HCEC 1CT (cell line): ENCODE measurements at regions not wholly inside any gene's neighbourhood (a gene's known extent, or its start where the extent isn't known, plus 50 kb on each side); places are given as distances from the start of the nearest gene placed in this dataset.

ENCODE experiments used
- DNase-seq: peaks from one replicate; pipeline ENCODE4 v3.0.0-alpha.2; 2017

GRCh38 chr12:127162902-127163301 lies 1104.1 kb upstream of the TMEM132C start:
- peak; percentile 84 for DNase-seq

- DNase-seq = peak; percentile 81
Measured at GRCh38 chr12:127165567-127166392, 1101.2 kb upstream of the TMEM132C start.

- DNase-seq = no peak
Measured at GRCh38 chr12:127169321-127170181, 1097.4 kb upstream of the TMEM132C start.

- DNase-seq = peak; percentile 34
Measured at GRCh38 chr12:127170226-127171180, 1096.5 kb upstream of the TMEM132C start.

- DNase-seq = peak; percentile 68
Measured at GRCh38 chr12:127172861-127173260, 1094.1 kb upstream of the TMEM132C start.

GRCh38 chr12:127173971-127174370 lies 1093.0 kb upstream of the TMEM132C start:
- peak; percentile 37 for DNase-seq

- DNase-seq = peak; percentile 74
Measured at GRCh38 chr12:127174881-127175280, 1092.1 kb upstream of the TMEM132C start.

- DNase-seq = no peak
Measured at GRCh38 chr12:127175361-127175760, 1091.6 kb upstream of the TMEM132C start.

- no peak for DNase-seq
Measured at GRCh38 chr12:127176804-127177203, 1090.2 kb upstream of the TMEM132C start.

GRCh38 chr12:127178052-127178451 lies 1088.9 kb upstream of the TMEM132C start:
- DNase-seq = no peak

GRCh38 chr12:127178463-127178862 lies 1088.5 kb upstream of the TMEM132C start:
- no peak for DNase-seq

- DNase-seq = no peak
Measured at GRCh38 chr12:127179176-127179575, 1087.8 kb upstream of the TMEM132C start.

GRCh38 chr12:127182018-127182417 lies 1085.0 kb upstream of the TMEM132C start:
- no peak for DNase-seq

GRCh38 chr12:127189992-127190391 lies 1077.0 kb upstream of the TMEM132C start:
- no peak for DNase-seq

GRCh38 chr12:127191129-127191528 lies 1075.8 kb upstream of the TMEM132C start:
- DNase-seq = peak; percentile 88

- DNase-seq = peak; percentile 35
Measured at GRCh38 chr12:127192391-127192790, 1074.6 kb upstream of the TMEM132C start.

GRCh38 chr12:127193341-127193740 lies 1073.6 kb upstream of the TMEM132C start:
- no peak for DNase-seq

- no peak for DNase-seq
Measured at GRCh38 chr12:127194176-127194575, 1072.8 kb upstream of the TMEM132C start.

GRCh38 chr12:127205781-127206555 lies 1061.0 kb upstream of the TMEM132C start:
- no peak for DNase-seq

- no peak for DNase-seq
Measured at GRCh38 chr12:127209318-127209717, 1057.7 kb upstream of the TMEM132C start.

GRCh38 chr12:127214186-127214585 lies 1052.8 kb upstream of the TMEM132C start:
- DNase-seq = no peak

- no peak for DNase-seq
Measured at GRCh38 chr12:127223011-127223410, 1044.0 kb upstream of the TMEM132C start.
